Thyroid gland (tissue), 4 donors: ENCODE measurements at regions not wholly inside any gene's neighbourhood (a gene's known extent, or its start where the extent isn't known, plus 50 kb on each side); places are given as distances from the start of the nearest gene placed in this dataset.

Experiments
- DNase-seq, 2 donors: peaks; one replicate each; pipeline ENCODE4 v3.0.0-alpha.2; 2019
- H3K27ac ChIP-seq, 3 donors: fragments of 200-600 bp; sonication (generic); 1 replicate in 2 of 3; 2 replicates in 1 of 3; pipeline ENCODE4 v1.5.1; 2016 to 2019; ENCODE audit warnings: mild to moderate bottlenecking in 1 of 3, moderate library complexity in 1 of 3
- H3K27me3 ChIP-seq: fragments of 200-600 bp; sonication (generic); one replicate; pipeline ENCODE4 v1.5.1; 2019
- H3K36me3 ChIP-seq, 2 donors: fragments of 200-600 bp; sonication (generic); one replicate each; pipeline ENCODE4 v1.5.1; 2016 to 2019
- H3K4me1 ChIP-seq, 2 donors: fragments of 200-600 bp; sonication (generic); one replicate each; pipeline ENCODE4 v1.5.1; 2017 to 2019
- H3K4me3 ChIP-seq, 3 donors: fragments of 200-600 bp; sonication (generic); replicated peaks in 1 of 3; 1 replicate in 2 of 3; 2 replicates in 1 of 3; pipeline ENCODE4 v1.5.1; 2016; ENCODE audit warnings: mild to moderate bottlenecking in 1 of 3
- H3K9me3 ChIP-seq: fragments of 200-600 bp; sonication (generic); one replicate; pipeline ENCODE4 v1.5.1; 2017
- CTCF ChIP-seq, 6 experiments: fragments of 200-600 bp in 3 of 6; fragments of 450-650 bp in 3 of 6; sonication (generic) in 3 of 6; IDR thresholded peaks; one replicate each; pipeline ENCODE4 v1.5.1; 2016 to 2019; ENCODE audit warnings: antibody characterized with exemption in 6 of 6, mild to moderate bottlenecking in 2 of 6, inconsistent platforms in 1 of 6, moderate library complexity in 1 of 6
- POLR2A ChIP-seq, 2 donors: fragments of 450-650 bp; IDR thresholded peaks; one replicate each; pipeline ENCODE4 v1.6.1; 2017; ENCODE audit warnings: antibody characterized with exemption in 2 of 2, mild to moderate bottlenecking in 2 of 2, moderate library complexity in 1 of 2
- WGBS, 2 donors: methylation state at CpG; one replicate each; pipeline ENCODE4 v1.1.5; 2017; 5-methylcytosine and 5-hydroxymethylcytosine counted together
- intact Hi-C: fragments of 100-400 bp; cut with DNase I; formaldehyde crosslinking; loops from one replicate; pipeline ENCODE4 v1.15.1; 2023

- H3K9me3 ChIP-seq, result no peaks in the 10 kb centered on the region
- intact Hi-C loops, result no loop called here
- no peaks in the 10 kb centered on the region for H3K27me3 ChIP-seq
- TF ChIP-seq CTCF (IDR thresholded peaks at IDR 0.05) (no peak), POLR2A (IDR thresholded peaks at IDR 0.05) (no peak)
- no peak overlapping the region for H3K27ac ChIP-seq
- DNase-seq, result no peak
- WGBS, 2 donors, result 85 to 94% methylated on average over 6 of the region's 6 CpGs
- no peak overlapping the region for H3K4me3 ChIP-seq
- H3K36me3 ChIP-seq, result no peaks in the 10 kb centered on the region
- no peaks in the 10 kb centered on the region for H3K4me1 ChIP-seq
Measured at GRCh38 chr5:29889051-29889450, 1304.4 kb upstream of the CDH6 start.

- no peak overlapping the region for H3K27ac ChIP-seq
- no peaks in the 10 kb centered on the region for H3K9me3 ChIP-seq
- intact Hi-C loops, result no loop called here
- WGBS, 2 donors, result 87 to 91% methylated on average over 9 of the region's 9 CpGs
- no peaks in the 10 kb centered on the region for H3K27me3 ChIP-seq
- no peaks in the 10 kb centered on the region for H3K4me1 ChIP-seq
- H3K36me3 ChIP-seq, result no peaks in the 10 kb centered on the region
- no peak for DNase-seq
- TF ChIP-seq CTCF (IDR thresholded peaks at IDR 0.05), result no peak
- TF ChIP-seq POLR2A (IDR thresholded peaks at IDR 0.05), result no peak
- no peak overlapping the region for H3K4me3 ChIP-seq
Measured at GRCh38 chr5:29885595-29885994, 1307.9 kb upstream of the CDH6 start.

GRCh38 chr5:29882036-29882435 lies 1311.5 kb upstream of the CDH6 start:
- no peaks in the 10 kb centered on the region for H3K9me3 ChIP-seq
- H3K27ac ChIP-seq, result no peak overlapping the region
- no peak for TF ChIP-seq POLR2A (IDR thresholded peaks at IDR 0.05)
- TF ChIP-seq CTCF (IDR thresholded peaks at IDR 0.05), result no peak
- intact Hi-C loops, result no loop called here
- H3K27me3 ChIP-seq, result no peaks in the 10 kb centered on the region
- no peaks in the 10 kb centered on the region for H3K36me3 ChIP-seq
- no peak for DNase-seq
- H3K4me1 ChIP-seq, result no peaks in the 10 kb centered on the region
- H3K4me3 ChIP-seq, result no peak overlapping the region
- WGBS, 2 donors, result 81% methylated on average over 8 of the region's 8 CpGs

GRCh38 chr5:29879401-29879800 lies 1314.1 kb upstream of the CDH6 start:
- no peak for DNase-seq
- H3K36me3 ChIP-seq, result no peaks in the 10 kb centered on the region
- intact Hi-C loops, result no loop called here
- TF ChIP-seq CTCF (IDR thresholded peaks at IDR 0.05) (no peak), POLR2A (IDR thresholded peaks at IDR 0.05) (no peak)
- H3K4me3 ChIP-seq, result no peak overlapping the region
- no peak overlapping the region for H3K27ac ChIP-seq
- no peaks in the 10 kb centered on the region for H3K4me1 ChIP-seq
- H3K27me3 ChIP-seq, result no peaks in the 10 kb centered on the region
- 69 to 74% methylated on average over 6 of the region's 6 CpGs for WGBS, 2 donors
- H3K9me3 ChIP-seq, result no peaks in the 10 kb centered on the region

GRCh38 chr5:29878599-29878998 lies 1314.9 kb upstream of the CDH6 start:
- H3K36me3 ChIP-seq, result no peaks in the 10 kb centered on the region
- no peak overlapping the region for H3K4me3 ChIP-seq
- H3K4me1 ChIP-seq, result no peaks in the 10 kb centered on the region
- no peak for DNase-seq
- no peak for TF ChIP-seq CTCF (IDR thresholded peaks at IDR 0.05)
- TF ChIP-seq POLR2A (IDR thresholded peaks at IDR 0.05), result no peak
- intact Hi-C loops, result no loop called here
- no peak overlapping the region for H3K27ac ChIP-seq
- H3K9me3 ChIP-seq, result no peaks in the 10 kb centered on the region
- H3K27me3 ChIP-seq, result no peaks in the 10 kb centered on the region
- 98% methylated on average over 2 of the region's 2 CpGs for WGBS, 2 donors
